Activated CD8-positive, alpha-beta memory T cell treated with anti-CD3 and anti-CD28 coated beads, Interleukin-2, amount 50 U/mL, for 4 hours (primary cell): ENCODE measurements at regions not wholly inside any gene's neighbourhood (a gene's known extent, or its start where the extent isn't known, plus 50 kb on each side); places are given as distances from the start of the nearest gene placed in this dataset.
"Not testable (repeated sequence)": the region's sequence is repeated elsewhere in the genome, so short reads cannot be mapped to it uniquely, and the experiment has no call there.

Source experiments
- DNase-seq: peaks from one replicate; pipeline ENCODE4 v3.0.0-alpha.2; 2020

GRCh38 chr7:52565974-52566373 lies 469.5 kb upstream of the POM121L12 start:
- DNase-seq: no peak

GRCh38 chr7:52555805-52556204 lies 479.6 kb upstream of the POM121L12 start:
- DNase-seq: no peak

- no peak for DNase-seq
Observed at GRCh38 chr7:52547308-52547910, 488.0 kb upstream of the POM121L12 start.

- DNase-seq: not testable (repeated sequence)
Observed at GRCh38 chr7:52541198-52541765, 494.2 kb upstream of the POM121L12 start.

- DNase-seq: no peak
Observed at GRCh38 chr7:52540041-52540440, 495.4 kb upstream of the POM121L12 start.

- DNase-seq: no peak
Observed at GRCh38 chr7:52539414-52539813, 496.0 kb upstream of the POM121L12 start.

- no peak for DNase-seq
Observed at GRCh38 chr7:52537051-52537450, 498.4 kb upstream of the POM121L12 start.

- DNase-seq: no peak
Observed at GRCh38 chr7:52525772-52526341, 509.6 kb upstream of the POM121L12 start.

- no peak for DNase-seq
Observed at GRCh38 chr7:52518869-52519268, 516.6 kb upstream of the POM121L12 start.

GRCh38 chr7:52512656-52513055 lies 522.8 kb upstream of the POM121L12 start:
- DNase-seq: no peak

GRCh38 chr7:52507546-52508255 lies 527.7 kb upstream of the POM121L12 start:
- no peak for DNase-seq

- no peak for DNase-seq
Observed at GRCh38 chr7:52506325-52506724, 529.1 kb upstream of the POM121L12 start.

- no peak for DNase-seq
Observed at GRCh38 chr7:52504561-52504960, 530.9 kb upstream of the POM121L12 start.

- DNase-seq: no peak
Observed at GRCh38 chr7:52502281-52502680, 533.2 kb upstream of the POM121L12 start.

GRCh38 chr7:52501696-52502095 lies 533.7 kb upstream of the POM121L12 start:
- DNase-seq: no peak

- no peak for DNase-seq
Observed at GRCh38 chr7:52500841-52501240, 534.6 kb upstream of the POM121L12 start.

GRCh38 chr7:52498366-52498765 lies 537.1 kb upstream of the POM121L12 start:
- DNase-seq: no peak

- DNase-seq: no peak
Observed at GRCh38 chr7:52486267-52486666, 549.2 kb upstream of the POM121L12 start.

GRCh38 chr7:52482076-52482475 lies 553.4 kb upstream of the POM121L12 start:
- no peak for DNase-seq

GRCh38 chr7:52481571-52481970 lies 553.9 kb upstream of the POM121L12 start:
- DNase-seq: no peak

- no peak for DNase-seq
Observed at GRCh38 chr7:52479990-52480389, 555.4 kb upstream of the POM121L12 start.

- no peak for DNase-seq
Observed at GRCh38 chr7:52475001-52475582, 560.3 kb upstream of the POM121L12 start.

GRCh38 chr7:52473756-52474155 lies 561.7 kb upstream of the POM121L12 start:
- no peak for DNase-seq
